ENCODE measurements at regions not wholly inside any gene's neighbourhood (a gene's known extent, or its start where the extent isn't known, plus 50 kb on each side); places are given as distances from the start of the nearest gene placed in this dataset.

- ATAC-seq (no peak), FAIRE-seq (no peak), DNase-seq (no peak)
- intact Hi-C loops (cut with DNase I) = no loop called here
- no peak overlapping the region for H3K27ac ChIP-seq
- H3K9me3 ChIP-seq = peaks cover 0 to 4% (median 0%) of the 10 kb centered on the region in 4 donors
- no peaks in the 10 kb centered on the region for H3K4me1 ChIP-seq
- H3K4me3 ChIP-seq = no peak overlapping the region
- H3K27me3 ChIP-seq = no peaks in the 10 kb centered on the region
- TF ChIP-seq, protein P1, sequence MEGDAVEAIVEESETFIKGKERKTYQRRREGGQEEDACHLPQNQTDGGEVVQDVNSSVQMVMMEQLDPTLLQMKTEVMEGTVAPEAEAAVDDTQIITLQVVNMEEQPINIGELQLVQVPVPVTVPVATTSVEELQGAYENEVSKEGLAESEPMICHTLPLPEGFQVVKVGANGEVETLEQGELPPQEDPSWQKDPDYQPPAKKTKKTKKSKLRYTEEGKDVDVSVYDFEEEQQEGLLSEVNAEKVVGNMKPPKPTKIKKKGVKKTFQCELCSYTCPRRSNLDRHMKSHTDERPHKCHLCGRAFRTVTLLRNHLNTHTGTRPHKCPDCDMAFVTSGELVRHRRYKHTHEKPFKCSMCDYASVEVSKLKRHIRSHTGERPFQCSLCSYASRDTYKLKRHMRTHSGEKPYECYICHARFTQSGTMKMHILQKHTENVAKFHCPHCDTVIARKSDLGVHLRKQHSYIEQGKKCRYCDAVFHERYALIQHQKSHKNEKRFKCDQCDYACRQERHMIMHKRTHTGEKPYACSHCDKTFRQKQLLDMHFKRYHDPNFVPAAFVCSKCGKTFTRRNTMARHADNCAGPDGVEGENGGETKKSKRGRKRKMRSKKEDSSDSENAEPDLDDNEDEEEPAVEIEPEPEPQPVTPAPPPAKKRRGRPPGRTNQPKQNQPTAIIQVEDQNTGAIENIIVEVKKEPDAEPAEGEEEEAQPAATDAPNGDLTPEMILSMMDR (IDR thresholded peaks at IDR 0.05) = no peak
- no peaks in the 10 kb centered on the region for H3K36me3 ChIP-seq
Observed at GRCh38 chr1:163781146-163781545, 459.4 kb downstream of the NUF2 start.

GRCh38 chr1:163785868-163786405, 464.2 kb downstream of the NUF2 start:
- TF ChIP-seq, protein P1 (IDR thresholded peaks at IDR 0.05) = no peak
- intact Hi-C loops (cut with DNase I) = no loop called here
- ATAC-seq = no peak
- no peaks in the 10 kb centered on the region for H3K36me3 ChIP-seq
- H3K27ac ChIP-seq = no peak overlapping the region
- DNase-seq = no peak
- H3K4me3 ChIP-seq = no peak overlapping the region
- WGBS, 2 donors = 40 to 45% methylated on average over 2 of the region's 2 CpGs
- no peaks in the 10 kb centered on the region for H3K27me3 ChIP-seq
- H3K9me3 ChIP-seq = no peaks in the 10 kb centered on the region
- FAIRE-seq = no peak
- H3K4me1 ChIP-seq = no peaks in the 10 kb centered on the region

- Histone ChIP-seq H3K36me3 (no peaks in the 10 kb centered on the region), H3K27ac (no peak overlapping the region), H3K4me3 (no peak overlapping the region), H3K9me3 (no peaks in the 10 kb centered on the region), H3K27me3 (no peaks in the 10 kb centered on the region), H3K4me1 (no peaks in the 10 kb centered on the region)
- intact Hi-C loops (cut with DNase I) = no loop called here
- no peak for ATAC-seq
- DNase-seq = no peak
- no peak for FAIRE-seq
- 61 to 67% methylated on average over 4 of the region's 4 CpGs for WGBS, 2 donors
- TF ChIP-seq, protein P1 (IDR thresholded peaks at IDR 0.05) = no peak
Observed at GRCh38 chr1:163789911-163790310, 468.2 kb downstream of the NUF2 start.

- ATAC-seq (no peak), FAIRE-seq (no peak), DNase-seq (no peak)
- TF ChIP-seq, protein P1 (IDR thresholded peaks at IDR 0.05) = no peak
- Histone ChIP-seq H3K4me3 (no peak overlapping the region), H3K36me3 (no peaks in the 10 kb centered on the region), H3K27ac (no peak overlapping the region), H3K27me3 (no peaks in the 10 kb centered on the region), H3K9me3 (no peaks in the 10 kb centered on the region), H3K4me1 (no peaks in the 10 kb centered on the region)
- 44 to 46% methylated on average over 3 of the region's 3 CpGs for WGBS, 2 donors
- intact Hi-C loops (cut with DNase I) = no loop called here
Observed at GRCh38 chr1:163794551-163794950, 472.8 kb downstream of the NUF2 start.

- no peak overlapping the region for H3K4me3 ChIP-seq
- no peaks in the 10 kb centered on the region for H3K9me3 ChIP-seq
- no peaks in the 10 kb centered on the region for H3K4me1 ChIP-seq
- no peak overlapping the region for H3K27ac ChIP-seq
- H3K36me3 ChIP-seq = no peaks in the 10 kb centered on the region
- H3K27me3 ChIP-seq = no peaks in the 10 kb centered on the region
- FAIRE-seq (no peak), ATAC-seq (peak in 3 of 4 donors; percentile 38 to 63 (median 47)), DNase-seq (no peak)
- intact Hi-C loops (cut with DNase I) = no loop called here
- TF ChIP-seq, protein P1 (IDR thresholded peaks at IDR 0.05) = no peak
- 0 to 12% methylated on average over 2 of the region's 2 CpGs for WGBS, 2 donors
Observed at GRCh38 chr1:163796394-163796821, 474.7 kb downstream of the NUF2 start.
